ENCODE measurements at regions not wholly inside any gene's neighbourhood (a gene's known extent, or its start where the extent isn't known, plus 50 kb on each side); places are given as distances from the start of the nearest gene placed in this dataset.
"Not testable (repeated sequence)": the region's sequence is repeated elsewhere in the genome, so short reads cannot be mapped to it uniquely, and the experiment has no call there.

DNA sequence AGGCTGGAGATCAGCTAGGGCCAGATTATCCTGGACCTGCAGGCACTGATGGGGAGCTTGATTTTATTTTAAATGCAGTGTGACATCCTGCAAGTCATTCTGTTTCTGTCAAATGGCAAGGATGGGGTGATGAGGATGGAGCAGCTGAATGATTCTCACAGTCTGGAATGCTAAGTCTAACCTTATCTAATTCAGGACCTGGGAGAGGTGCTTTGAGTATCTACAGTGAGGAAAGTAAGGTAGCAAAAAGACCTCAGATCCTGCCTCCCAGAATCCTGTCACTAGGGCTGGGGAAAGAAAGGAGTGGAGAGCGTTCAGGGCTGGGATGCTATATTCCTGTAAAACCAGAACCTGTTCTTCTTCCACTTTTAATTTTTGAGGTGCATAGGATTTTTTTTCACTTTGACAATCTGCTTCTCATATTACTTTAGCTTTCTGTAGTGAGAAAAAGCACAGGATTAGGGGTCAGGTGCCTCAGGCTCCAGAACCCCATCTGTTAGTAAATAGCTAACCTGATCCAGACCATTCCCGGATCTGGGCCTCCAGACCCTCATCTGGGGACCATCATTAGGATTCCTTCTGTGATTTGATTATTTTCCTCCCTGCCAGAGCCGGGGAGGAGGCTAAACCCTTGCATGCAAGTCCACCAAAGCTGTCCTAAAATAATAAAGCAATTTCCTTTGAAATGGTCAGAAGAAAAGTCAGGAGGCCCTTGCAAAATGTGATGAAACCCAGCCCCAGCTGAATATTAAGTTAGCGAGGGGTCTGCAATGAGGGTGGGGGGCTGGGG lies 54.7 kb downstream of the ASCL1 start:
- Histone ChIP-seq H3K4me3 (ENCODE audit: low read length) (no peak overlapping the region), H3K4me1 (ENCODE audit: control insufficient read depth, insufficient read depth, low read length) (no peaks in the 10 kb centered on the region), H3K9me3 (ENCODE audit: control insufficient read depth, low read length) (no peaks in the 10 kb centered on the region), H3K27me3 (ENCODE audit: control insufficient read depth, insufficient read depth) (no peaks in the 10 kb centered on the region), H3K27ac (ENCODE audit: low read length) (no peak overlapping the region)
- WGBS: 51% methylated on average over 4 of the region's 4 CpGs
- intact Hi-C loops (cut with DNase I): no loop called here
- DNase-seq (no peak), ATAC-seq (no peak)

DNA sequence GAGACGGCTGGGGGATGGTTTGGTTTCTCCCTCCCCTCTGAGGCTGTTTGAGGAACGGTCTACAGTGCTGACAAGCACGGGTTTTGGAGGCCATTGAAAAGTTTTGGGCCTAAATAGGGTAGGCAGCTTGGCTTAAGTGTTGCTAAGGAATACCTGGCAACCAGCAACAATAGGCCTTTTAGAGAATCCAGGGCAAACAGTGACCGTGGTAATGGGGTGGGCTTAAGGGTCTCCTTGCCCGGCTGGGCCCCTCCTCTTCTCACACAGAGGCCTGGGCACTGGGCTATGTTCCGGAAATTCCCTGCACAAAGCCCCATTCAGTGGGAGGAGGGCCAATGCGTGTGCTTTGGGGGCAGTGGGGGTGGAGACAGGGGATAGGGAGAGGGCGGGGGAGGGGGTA lies 55.4 kb downstream of the ASCL1 start:
- Histone ChIP-seq H3K4me1 (ENCODE audit: control insufficient read depth, insufficient read depth, low read length) (no peaks in the 10 kb centered on the region), H3K4me3 (ENCODE audit: low read length) (no peak overlapping the region), H3K27ac (ENCODE audit: low read length) (no peak overlapping the region), H3K9me3 (ENCODE audit: control insufficient read depth, low read length) (no peaks in the 10 kb centered on the region), H3K27me3 (ENCODE audit: control insufficient read depth, insufficient read depth) (no peaks in the 10 kb centered on the region)
- ATAC-seq: no peak
- intact Hi-C loops (cut with DNase I): no loop called here
- DNase-seq: peak in 1 of 3 donors; percentile 35
- WGBS: 23% methylated on average over 8 of the region's 8 CpGs

DNA sequence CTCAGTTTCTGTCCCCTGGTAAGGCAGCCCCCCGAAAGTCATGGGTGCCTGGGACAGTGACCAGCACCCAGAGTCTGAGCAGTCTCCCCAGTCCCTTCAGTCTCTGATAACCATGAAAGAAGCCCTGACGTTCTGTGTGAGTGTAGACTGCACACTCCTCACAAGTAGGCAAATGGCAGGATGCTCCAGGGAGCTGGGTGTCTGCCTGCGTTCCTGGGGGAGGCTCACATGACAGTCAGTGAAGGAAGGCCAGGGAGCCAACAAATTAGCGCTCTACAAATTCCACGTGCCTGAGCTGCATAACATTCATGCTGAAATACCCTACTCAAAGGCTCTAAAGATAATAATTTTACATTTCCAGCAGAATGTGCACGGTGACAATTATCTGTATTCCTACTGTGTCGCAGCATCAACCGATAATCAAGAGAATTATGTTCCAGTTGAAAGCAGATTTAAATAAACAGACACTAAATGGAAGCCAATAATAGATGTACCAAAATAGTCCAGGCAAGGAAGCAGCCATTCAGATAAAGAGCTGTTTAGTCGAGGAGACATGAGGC lies 56.3 kb downstream of the ASCL1 start:
- H3K27ac ChIP-seq (ENCODE audit: low read length): no peak overlapping the region
- DNase-seq: no peak
- intact Hi-C loops (cut with DNase I): no loop called here
- ATAC-seq: peak in 1 of 2 donors; percentile 38
- H3K4me1 ChIP-seq (ENCODE audit: control insufficient read depth, insufficient read depth, low read length): no peaks in the 10 kb centered on the region
- no peaks in the 10 kb centered on the region for H3K9me3 ChIP-seq (ENCODE audit: control insufficient read depth, low read length)
- 42% methylated on average over 9 of the region's 9 CpGs for WGBS
- no peak overlapping the region for H3K4me3 ChIP-seq (ENCODE audit: low read length)
- H3K27me3 ChIP-seq (ENCODE audit: control insufficient read depth, insufficient read depth): no peaks in the 10 kb centered on the region

DNA sequence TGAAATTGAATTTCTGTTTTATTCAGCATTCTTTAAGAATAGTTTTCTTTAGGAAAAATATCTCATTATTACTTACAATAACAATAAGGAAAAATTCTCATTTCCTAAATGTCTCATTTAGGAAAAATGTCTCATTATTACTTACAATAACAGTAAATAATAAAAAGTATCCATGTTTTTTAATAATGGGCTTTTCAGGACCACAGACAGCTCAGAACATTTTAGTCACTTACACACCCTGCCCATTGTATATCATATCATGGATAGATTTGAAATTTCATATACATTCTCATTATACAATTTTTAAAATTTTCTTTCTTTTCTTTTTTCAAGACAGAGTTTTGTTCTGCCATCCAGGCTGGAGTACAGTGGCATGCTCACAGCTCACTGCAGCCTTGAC lies 58.9 kb downstream of the ASCL1 start:
- no peak for ATAC-seq
- H3K9me3 ChIP-seq (ENCODE audit: control insufficient read depth, low read length): no peaks in the 10 kb centered on the region
- no peak for DNase-seq
- no peaks in the 10 kb centered on the region for H3K4me1 ChIP-seq (ENCODE audit: control insufficient read depth, insufficient read depth, low read length)
- no peak overlapping the region for H3K4me3 ChIP-seq (ENCODE audit: low read length)
- intact Hi-C loops (cut with DNase I): no loop called here
- no peaks in the 10 kb centered on the region for H3K27me3 ChIP-seq (ENCODE audit: control insufficient read depth, insufficient read depth)
- H3K27ac ChIP-seq (ENCODE audit: low read length): no peak overlapping the region

DNA sequence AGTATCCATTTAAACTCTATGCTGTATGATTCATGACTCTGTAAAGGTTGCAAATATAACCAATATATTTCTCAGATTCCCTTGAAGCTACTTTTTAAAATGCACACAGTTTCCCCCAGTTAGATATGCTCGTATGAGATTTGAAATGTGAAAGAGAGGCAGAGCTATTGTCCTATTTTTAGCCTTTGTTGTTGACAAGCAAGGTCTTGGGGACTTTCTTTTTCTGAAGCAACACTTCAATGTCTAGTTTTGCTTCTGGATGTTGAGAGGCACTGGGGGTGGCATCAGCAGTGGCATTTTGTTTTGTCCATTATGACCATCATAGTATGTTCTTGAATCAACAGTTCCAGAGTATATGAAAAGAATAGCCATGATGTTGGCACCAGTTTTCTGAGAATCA lies 63.4 kb downstream of the ASCL1 start:
- no peak for ATAC-seq
- WGBS: 21% methylated on average over 1 of the region's 1 CpG
- intact Hi-C loops (cut with DNase I): no loop called here

DNA sequence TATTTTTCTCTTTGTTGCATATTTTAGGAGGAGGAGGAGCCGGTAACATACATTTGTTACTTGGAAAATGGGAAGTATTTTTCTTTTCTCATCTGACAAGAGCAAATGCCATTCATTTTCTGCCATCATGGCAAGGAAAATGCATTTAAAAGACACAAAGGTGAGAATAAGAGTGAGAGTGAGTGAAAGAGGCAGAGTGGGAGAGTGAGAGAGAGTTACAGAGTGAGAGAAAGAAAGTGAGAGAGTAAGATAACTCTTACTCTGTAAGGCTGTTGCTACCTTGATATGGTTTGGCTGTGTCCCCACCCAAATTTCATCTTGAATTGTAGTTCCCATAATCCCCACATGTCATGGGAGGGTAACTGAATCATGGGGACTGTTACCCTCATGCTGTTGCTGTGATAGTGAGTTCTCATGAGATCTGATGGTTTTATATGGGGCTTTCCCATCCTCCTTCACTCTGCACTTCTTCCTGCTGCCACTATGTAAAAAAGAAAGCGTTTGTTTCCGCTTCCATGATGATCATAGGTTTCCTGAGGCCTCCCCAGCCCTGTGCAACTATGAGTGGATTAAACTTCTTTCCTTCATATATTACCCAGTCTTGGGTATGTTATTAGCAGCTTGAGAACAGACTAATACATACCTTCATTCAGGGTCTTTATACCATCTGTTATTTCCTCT lies 64.2 kb downstream of the ASCL1 start:
- no peak overlapping the region for H3K27ac ChIP-seq (ENCODE audit: low read length)
- ATAC-seq (no peak), DNase-seq (no peak)
- intact Hi-C loops (cut with DNase I): no loop called here
- no peak overlapping the region for H3K4me3 ChIP-seq (ENCODE audit: low read length)
- no peaks in the 10 kb centered on the region for H3K27me3 ChIP-seq (ENCODE audit: control insufficient read depth, insufficient read depth)
- H3K9me3 ChIP-seq (ENCODE audit: control insufficient read depth, low read length): no peaks in the 10 kb centered on the region
- no peaks in the 10 kb centered on the region for H3K4me1 ChIP-seq (ENCODE audit: control insufficient read depth, insufficient read depth, low read length)
- 76% methylated on average over 3 of the region's 3 CpGs for WGBS

More for the DNA sequence above, 63.4 kb downstream of the ASCL1 start:
- H3K27me3 ChIP-seq (ENCODE audit: control insufficient read depth, insufficient read depth): no peaks in the 10 kb centered on the region
- H3K4me3 ChIP-seq (ENCODE audit: low read length): no peak overlapping the region
- no peak for DNase-seq
- H3K27ac ChIP-seq (ENCODE audit: low read length): no peak overlapping the region
- H3K4me1 ChIP-seq (ENCODE audit: control insufficient read depth, insufficient read depth, low read length): no peaks in the 10 kb centered on the region
- no peaks in the 10 kb centered on the region for H3K9me3 ChIP-seq (ENCODE audit: control insufficient read depth, low read length)

DNA sequence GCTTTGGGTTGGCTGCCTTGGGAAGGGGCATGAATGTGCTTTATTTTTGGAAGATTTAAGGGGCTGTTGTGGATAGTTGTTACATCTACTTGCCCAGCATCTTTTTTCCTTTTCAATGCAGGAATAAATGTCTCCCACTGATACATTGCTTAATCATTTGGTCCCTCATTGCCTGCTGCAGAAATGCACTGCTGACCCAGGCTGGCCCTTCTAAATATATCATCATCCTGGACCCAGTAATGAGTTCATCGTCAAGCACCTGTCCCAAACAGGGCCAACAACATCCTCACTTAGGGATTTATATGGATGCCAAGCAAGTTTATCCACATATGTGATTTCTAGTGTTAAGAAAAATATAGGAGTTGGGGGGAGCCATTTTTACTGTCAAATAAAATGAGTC lies 67.2 kb downstream of the ASCL1 start:
- no peaks in the 10 kb centered on the region for H3K27me3 ChIP-seq (ENCODE audit: control insufficient read depth, insufficient read depth)
- intact Hi-C loops (cut with DNase I): no loop called here
- H3K4me3 ChIP-seq (ENCODE audit: low read length): no peak overlapping the region
- DNase-seq (no peak), ATAC-seq (no peak)
- H3K27ac ChIP-seq (ENCODE audit: low read length): no peak overlapping the region
- H3K9me3 ChIP-seq (ENCODE audit: control insufficient read depth, low read length): no peaks in the 10 kb centered on the region
- WGBS: 80% methylated on average over 1 of the region's 1 CpG
- H3K4me1 ChIP-seq (ENCODE audit: control insufficient read depth, insufficient read depth, low read length): no peaks in the 10 kb centered on the region

GRCh38 chr12:103026643-103027042 lies 69.2 kb downstream of the ASCL1 start:
- H3K4me3 ChIP-seq (ENCODE audit: low read length); ATAC-seq; H3K27ac ChIP-seq (ENCODE audit: low read length); H3K4me1 ChIP-seq (ENCODE audit: control insufficient read depth, insufficient read depth, low read length); H3K9me3 ChIP-seq (ENCODE audit: control insufficient read depth, low read length); H3K27me3 ChIP-seq (ENCODE audit: control insufficient read depth, insufficient read depth); DNase-seq; intact Hi-C loops (cut with DNase I): not testable (repeated sequence)
- 28% methylated on average over 3 of the region's 3 CpGs for WGBS

DNA sequence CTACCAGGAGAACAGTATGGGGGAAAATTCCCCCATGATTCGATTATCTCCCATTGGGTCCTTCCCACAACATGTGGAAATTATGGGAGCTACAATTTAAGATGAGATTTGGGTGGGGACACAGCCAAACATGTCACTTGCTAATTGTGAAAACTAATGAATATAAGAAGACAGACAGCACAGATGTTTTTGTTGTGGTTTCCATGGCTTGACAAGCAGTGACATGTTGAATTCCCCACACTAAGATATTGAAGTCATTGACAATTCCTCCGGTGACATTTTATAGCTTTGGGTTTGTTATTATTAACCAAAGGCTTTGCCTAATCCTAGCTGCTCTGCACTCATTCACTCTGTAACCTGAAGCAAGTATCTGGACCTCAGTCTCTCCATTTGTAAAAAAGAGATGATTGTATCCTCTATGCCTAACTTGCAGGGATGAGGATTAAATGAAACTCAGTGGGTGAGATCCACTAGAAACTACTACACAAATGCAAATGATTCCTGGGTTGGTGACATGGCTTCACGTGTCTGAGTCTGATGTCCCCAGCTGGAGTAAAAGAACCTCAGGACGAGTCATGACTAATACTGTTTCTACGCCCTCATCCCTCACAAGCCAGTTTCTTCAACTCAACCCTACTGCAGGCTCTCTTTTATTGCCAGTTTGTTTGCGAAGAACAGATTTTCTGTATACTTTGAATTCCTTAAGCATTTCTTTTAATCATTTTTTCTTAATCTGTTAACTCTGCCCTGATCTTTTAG lies 71.6 kb downstream of the ASCL1 start:
- 71% methylated on average over 6 of the region's 6 CpGs for WGBS
- H3K27me3 ChIP-seq (ENCODE audit: control insufficient read depth, insufficient read depth): no peaks in the 10 kb centered on the region

GRCh38 chr12:103036581-103037214 lies 79.2 kb downstream of the ASCL1 start:
- DNase-seq (no peak), ATAC-seq (no peak)
- no peak overlapping the region for H3K4me3 ChIP-seq (ENCODE audit: low read length)
- no peaks in the 10 kb centered on the region for H3K9me3 ChIP-seq (ENCODE audit: control insufficient read depth, low read length)
- no peak overlapping the region for H3K27ac ChIP-seq (ENCODE audit: low read length)
- H3K4me1 ChIP-seq (ENCODE audit: control insufficient read depth, insufficient read depth, low read length): no peaks in the 10 kb centered on the region
- no peaks in the 10 kb centered on the region for H3K27me3 ChIP-seq (ENCODE audit: control insufficient read depth, insufficient read depth)
- intact Hi-C loops (cut with DNase I): no loop called here
- 55% methylated on average over 1 of the region's 1 CpG for WGBS

More for the DNA sequence above, 71.6 kb downstream of the ASCL1 start:
- no peak for DNase-seq
- intact Hi-C loops (cut with DNase I): no loop called here
- Histone ChIP-seq H3K27ac (ENCODE audit: low read length) (no peak overlapping the region), H3K4me3 (ENCODE audit: low read length) (no peak overlapping the region), H3K4me1 (ENCODE audit: control insufficient read depth, insufficient read depth, low read length) (no peaks in the 10 kb centered on the region), H3K9me3 (ENCODE audit: control insufficient read depth, low read length) (no peaks in the 10 kb centered on the region)
- ATAC-seq: no peak

All from right cardiac atrium (tissue), 5 donors.